ENCODE measurements at regions not wholly inside any gene's neighbourhood (a gene's known extent, or its start where the extent isn't known, plus 50 kb on each side); places are given as distances from the start of the nearest gene placed in this dataset.

- no peak for TF ChIP-seq EZH2 (IDR thresholded peaks at IDR 0.05)
- no peak for TF ChIP-seq FOXP2 (optimal IDR thresholded peaks at IDR 0.05; ENCODE audit: control extremely low read depth, extremely low read length, insufficient read depth)
These were observed 486.7 kb upstream of the ZP4 start for GRCh38 chr1:238377280-238377919.

Measured in SK-N-MC (cell line).